Activated T-cell treated with anti-CD3 and anti-CD28 coated beads, Interleukin-2, amount 50 U/mL, for 4 hours (primary cell): ENCODE measurements at regions not wholly inside any gene's neighbourhood (a gene's known extent, or its start where the extent isn't known, plus 50 kb on each side); places are given as distances from the start of the nearest gene placed in this dataset.

Source experiments
- ATAC-seq, 2 donors: fragments of 200-7000 bp; cut with Tn5 transposase; one replicate each; pipeline ENCODE4 v1.10.0; 2021
- DNase-seq: peaks from one replicate; pipeline ENCODE4 v3.0.0-alpha.2; 2020
- H3K27me3 Mint-ChIP-seq: one replicate; pipeline ENCODE4 v1.8.0; 2021; ENCODE audit warnings: low read depth, mixed read lengths
- H3K36me3 Mint-ChIP-seq: one replicate; pipeline ENCODE4 v1.8.0; 2022; ENCODE audit warnings: mixed read lengths; ENCODE audit not compliant: insufficient read depth
- H3K4me1 Mint-ChIP-seq: one replicate; pipeline ENCODE4 v1.8.0; 2021; ENCODE audit warnings: low read depth, mixed read lengths
- H3K4me3 Mint-ChIP-seq: one replicate; pipeline ENCODE4 v1.8.0; 2021; ENCODE audit warnings: mild to moderate bottlenecking, moderate library complexity, mixed read lengths
- H3K9me3 Mint-ChIP-seq: one replicate; pipeline ENCODE4 v1.8.0; 2021; ENCODE audit warnings: mixed read lengths

- Mint-ChIP-seq H3K4me1 (no peaks in the 10 kb centered on the region), H3K4me3 (no peak overlapping the region), H3K9me3 (peaks cover 6% of the 10 kb centered on the region), H3K36me3 (no peaks in the 10 kb centered on the region), H3K27me3 (peaks cover 9% of the 10 kb centered on the region)
- ATAC-seq (no peak), DNase-seq (no peak)
Measured at GRCh38 chr20:39588148-39588757, 626.1 kb downstream of the DHX35 start.

- no peak for DNase-seq
- no peak overlapping the region for H3K4me3 Mint-ChIP-seq
- no peaks in the 10 kb centered on the region for H3K9me3 Mint-ChIP-seq
- H3K27me3 Mint-ChIP-seq, result no peaks in the 10 kb centered on the region
- H3K36me3 Mint-ChIP-seq, result no peaks in the 10 kb centered on the region
- no peaks in the 10 kb centered on the region for H3K4me1 Mint-ChIP-seq
- no peak for ATAC-seq
Measured at GRCh38 chr20:39581034-39581433, 618.9 kb downstream of the DHX35 start.

- no peaks in the 10 kb centered on the region for H3K4me1 Mint-ChIP-seq
- no peak for DNase-seq
- no peaks in the 10 kb centered on the region for H3K27me3 Mint-ChIP-seq
- no peak overlapping the region for H3K4me3 Mint-ChIP-seq
- no peaks in the 10 kb centered on the region for H3K36me3 Mint-ChIP-seq
- no peak for ATAC-seq
- no peaks in the 10 kb centered on the region for H3K9me3 Mint-ChIP-seq
Measured at GRCh38 chr20:39576771-39577170, 614.6 kb downstream of the DHX35 start.

GRCh38 chr20:39574061-39574460 lies 611.9 kb downstream of the DHX35 start:
- no peak overlapping the region for H3K4me3 Mint-ChIP-seq
- no peak for ATAC-seq

GRCh38 chr20:39571171-39571570 lies 609.0 kb downstream of the DHX35 start:
- DNase-seq, result no peak
- H3K4me3 Mint-ChIP-seq, result no peak overlapping the region
- H3K9me3 Mint-ChIP-seq, result no peaks in the 10 kb centered on the region
- H3K36me3 Mint-ChIP-seq, result no peaks in the 10 kb centered on the region
- no peaks in the 10 kb centered on the region for H3K4me1 Mint-ChIP-seq
- ATAC-seq, result no peak
- H3K27me3 Mint-ChIP-seq, result no peaks in the 10 kb centered on the region

More at GRCh38 chr20:39574061-39574460, 611.9 kb downstream of the DHX35 start:
- no peak for DNase-seq
- Mint-ChIP-seq H3K27me3 (no peaks in the 10 kb centered on the region), H3K4me1 (no peaks in the 10 kb centered on the region), H3K36me3 (no peaks in the 10 kb centered on the region), H3K9me3 (no peaks in the 10 kb centered on the region)

- no peak overlapping the region for H3K4me3 Mint-ChIP-seq
- no peaks in the 10 kb centered on the region for H3K36me3 Mint-ChIP-seq
- H3K27me3 Mint-ChIP-seq, result no peaks in the 10 kb centered on the region
- no peaks in the 10 kb centered on the region for H3K4me1 Mint-ChIP-seq
- DNase-seq (no peak), ATAC-seq (no peak)
- no peaks in the 10 kb centered on the region for H3K9me3 Mint-ChIP-seq
Measured at GRCh38 chr20:39568109-39568508, 606.0 kb downstream of the DHX35 start.

- no peaks in the 10 kb centered on the region for H3K36me3 Mint-ChIP-seq
- H3K4me1 Mint-ChIP-seq, result no peaks in the 10 kb centered on the region
- ATAC-seq, result no peak
- no peaks in the 10 kb centered on the region for H3K27me3 Mint-ChIP-seq
- no peaks in the 10 kb centered on the region for H3K9me3 Mint-ChIP-seq
- no peak overlapping the region for H3K4me3 Mint-ChIP-seq
- no peak for DNase-seq
Measured at GRCh38 chr20:39563349-39563748, 601.2 kb downstream of the DHX35 start.

GRCh38 chr20:39554341-39554740 lies 592.2 kb downstream of the DHX35 start:
- no peaks in the 10 kb centered on the region for H3K36me3 Mint-ChIP-seq
- no peak for ATAC-seq
- no peak for DNase-seq
- no peak overlapping the region for H3K4me3 Mint-ChIP-seq
- no peaks in the 10 kb centered on the region for H3K4me1 Mint-ChIP-seq
- no peaks in the 10 kb centered on the region for H3K9me3 Mint-ChIP-seq
- no peaks in the 10 kb centered on the region for H3K27me3 Mint-ChIP-seq

GRCh38 chr20:39553120-39553519 lies 591.0 kb downstream of the DHX35 start:
- Mint-ChIP-seq H3K9me3 (peaks cover under 1% of the 10 kb centered on the region), H3K36me3 (no peaks in the 10 kb centered on the region), H3K4me1 (no peaks in the 10 kb centered on the region), H3K4me3 (no peak overlapping the region), H3K27me3 (no peaks in the 10 kb centered on the region)
- DNase-seq, result no peak
- no peak for ATAC-seq

GRCh38 chr20:39549733-39550132 lies 587.6 kb downstream of the DHX35 start:
- Mint-ChIP-seq H3K27me3 (no peaks in the 10 kb centered on the region), H3K36me3 (no peaks in the 10 kb centered on the region), H3K9me3 (peaks cover 9% of the 10 kb centered on the region), H3K4me3 (no peak overlapping the region), H3K4me1 (no peaks in the 10 kb centered on the region)
- no peak for DNase-seq
- ATAC-seq, result no peak

- DNase-seq, result no peak
- ATAC-seq, result no peak
- H3K27me3 Mint-ChIP-seq, result no peaks in the 10 kb centered on the region
- H3K36me3 Mint-ChIP-seq, result no peaks in the 10 kb centered on the region
- H3K4me3 Mint-ChIP-seq, result no peak overlapping the region
- H3K9me3 Mint-ChIP-seq, result peaks cover 9% of the 10 kb centered on the region
- H3K4me1 Mint-ChIP-seq, result no peaks in the 10 kb centered on the region
Measured at GRCh38 chr20:39547546-39548408, 585.6 kb downstream of the DHX35 start.

- no peak for ATAC-seq
- Mint-ChIP-seq H3K4me3 (no peak overlapping the region), H3K4me1 (no peaks in the 10 kb centered on the region)
Measured at GRCh38 chr20:39541136-39541803, 579.1 kb downstream of the DHX35 start.

GRCh38 chr20:39538317-39538716 lies 576.2 kb downstream of the DHX35 start:
- no peaks in the 10 kb centered on the region for H3K27me3 Mint-ChIP-seq

More at GRCh38 chr20:39541136-39541803, 579.1 kb downstream of the DHX35 start:
- Mint-ChIP-seq H3K9me3 (peaks cover 6% of the 10 kb centered on the region), H3K27me3 (no peaks in the 10 kb centered on the region), H3K36me3 (no peaks in the 10 kb centered on the region)
- DNase-seq, result no peak

GRCh38 chr20:39535301-39535700 lies 573.2 kb downstream of the DHX35 start:
- ATAC-seq (no peak), DNase-seq (no peak)
- Mint-ChIP-seq H3K27me3 (no peaks in the 10 kb centered on the region), H3K4me1 (no peaks in the 10 kb centered on the region), H3K36me3 (no peaks in the 10 kb centered on the region), H3K4me3 (no peak overlapping the region), H3K9me3 (no peaks in the 10 kb centered on the region)

More at GRCh38 chr20:39538317-39538716, 576.2 kb downstream of the DHX35 start:
- Mint-ChIP-seq H3K4me3 (no peak overlapping the region), H3K9me3 (no peaks in the 10 kb centered on the region), H3K4me1 (no peaks in the 10 kb centered on the region), H3K36me3 (no peaks in the 10 kb centered on the region)
- ATAC-seq (no peak), DNase-seq (no peak)
